ENCODE measurements at regions not wholly inside any gene's neighbourhood (a gene's known extent, or its start where the extent isn't known, plus 50 kb on each side); places are given as distances from the start of the nearest gene placed in this dataset.

DNA sequence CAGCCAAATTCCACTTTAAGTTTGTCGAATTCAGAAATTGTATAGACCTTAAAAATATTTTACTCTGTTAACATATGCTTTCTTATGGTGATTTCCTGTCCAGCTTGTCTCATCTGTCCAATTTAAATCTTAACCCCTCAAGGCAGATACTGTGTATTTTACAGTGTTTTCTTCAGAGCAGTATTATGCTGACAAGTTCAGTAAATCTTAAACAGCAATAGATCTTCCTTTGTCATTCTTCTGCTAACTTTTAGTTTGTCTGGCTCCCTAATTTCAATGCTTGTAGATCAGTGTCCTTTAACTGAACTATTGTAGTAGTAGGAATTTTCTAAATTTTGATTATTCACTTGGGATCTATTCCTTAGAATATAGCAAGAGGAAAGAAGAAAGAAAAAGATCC, 52.8 kb upstream of the MEIS1 start:
- no peak for DNase-seq

DNA sequence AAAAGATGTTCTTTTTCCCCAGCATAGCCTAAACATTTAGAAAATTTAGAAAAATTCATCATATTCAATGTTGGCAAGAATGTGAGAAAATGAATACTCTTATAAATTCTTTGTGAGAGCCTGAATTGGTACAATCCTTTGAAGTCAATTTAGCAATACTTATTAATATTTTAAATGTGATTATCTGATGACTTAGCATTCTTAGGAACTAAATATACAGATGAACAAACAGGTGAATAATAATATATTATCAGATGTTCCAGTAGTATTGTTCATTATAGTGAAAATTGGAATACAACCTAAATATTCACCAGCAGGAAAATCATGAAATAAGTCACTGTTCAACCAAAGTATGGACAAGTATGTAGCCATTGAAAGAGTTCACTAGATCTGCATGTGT, 55.5 kb upstream of the MEIS1 start:
- DNase-seq: no peak

DNA sequence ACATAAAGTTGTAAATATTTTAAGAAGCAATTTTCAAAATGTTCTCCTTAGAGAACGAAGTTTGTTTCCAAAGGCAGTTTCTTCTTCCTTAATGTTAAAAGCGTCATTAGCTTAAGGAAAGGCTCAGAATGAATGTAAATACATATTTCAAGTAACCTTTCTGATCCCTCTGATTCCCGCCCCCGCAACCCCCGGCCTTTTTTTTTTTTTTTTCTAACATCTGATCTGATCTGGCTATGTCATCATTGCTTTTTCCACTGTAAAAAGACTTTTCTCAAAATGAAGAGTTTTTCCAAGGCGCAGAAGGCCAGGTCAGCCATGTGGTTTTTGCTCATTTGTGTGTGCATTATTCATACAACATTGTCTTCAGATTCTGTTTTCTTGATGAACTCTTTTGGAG, 57.1 kb upstream of the MEIS1 start:
- no peak for DNase-seq

DNA sequence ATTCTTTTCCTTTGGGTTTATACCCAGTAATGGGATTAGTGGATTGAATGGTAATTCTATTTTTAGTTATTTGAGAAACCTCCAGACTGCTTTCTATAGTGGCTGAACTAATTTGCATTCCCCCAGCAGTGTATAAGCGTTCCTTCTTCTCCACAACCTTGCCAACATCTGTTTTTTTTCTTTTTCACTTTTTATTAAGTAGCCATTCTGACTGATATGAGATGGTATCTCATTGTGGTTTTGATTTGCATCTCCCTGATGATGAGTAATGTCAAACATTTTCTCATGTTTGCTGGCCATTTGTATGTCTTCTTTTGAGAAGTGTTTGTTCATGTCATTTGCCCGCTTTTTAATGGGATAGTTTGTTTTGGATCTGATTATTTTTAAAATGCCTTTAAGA, 64.1 kb upstream of the MEIS1 start:
- DNase-seq: no peak

DNA sequence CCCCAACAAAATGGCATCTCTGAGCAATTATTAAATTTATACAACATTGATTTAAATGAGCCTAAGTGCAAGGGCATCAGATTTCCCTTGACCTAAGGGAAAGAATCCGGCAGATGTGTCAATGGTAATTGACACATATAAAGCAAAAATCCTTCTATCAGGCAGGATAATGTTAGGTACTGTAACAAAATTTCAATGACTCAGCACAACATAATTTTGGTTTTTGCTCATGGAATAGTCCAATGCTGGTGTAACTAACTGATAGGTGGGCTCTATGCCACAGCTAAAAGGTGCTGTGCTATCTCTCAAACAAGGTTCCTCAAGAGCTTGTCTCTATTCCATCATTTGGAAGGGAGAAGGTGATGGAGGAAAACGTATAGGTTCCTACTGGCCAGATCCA, 68.3 kb upstream of the MEIS1 start:
- DNase-seq: no peak

DNA sequence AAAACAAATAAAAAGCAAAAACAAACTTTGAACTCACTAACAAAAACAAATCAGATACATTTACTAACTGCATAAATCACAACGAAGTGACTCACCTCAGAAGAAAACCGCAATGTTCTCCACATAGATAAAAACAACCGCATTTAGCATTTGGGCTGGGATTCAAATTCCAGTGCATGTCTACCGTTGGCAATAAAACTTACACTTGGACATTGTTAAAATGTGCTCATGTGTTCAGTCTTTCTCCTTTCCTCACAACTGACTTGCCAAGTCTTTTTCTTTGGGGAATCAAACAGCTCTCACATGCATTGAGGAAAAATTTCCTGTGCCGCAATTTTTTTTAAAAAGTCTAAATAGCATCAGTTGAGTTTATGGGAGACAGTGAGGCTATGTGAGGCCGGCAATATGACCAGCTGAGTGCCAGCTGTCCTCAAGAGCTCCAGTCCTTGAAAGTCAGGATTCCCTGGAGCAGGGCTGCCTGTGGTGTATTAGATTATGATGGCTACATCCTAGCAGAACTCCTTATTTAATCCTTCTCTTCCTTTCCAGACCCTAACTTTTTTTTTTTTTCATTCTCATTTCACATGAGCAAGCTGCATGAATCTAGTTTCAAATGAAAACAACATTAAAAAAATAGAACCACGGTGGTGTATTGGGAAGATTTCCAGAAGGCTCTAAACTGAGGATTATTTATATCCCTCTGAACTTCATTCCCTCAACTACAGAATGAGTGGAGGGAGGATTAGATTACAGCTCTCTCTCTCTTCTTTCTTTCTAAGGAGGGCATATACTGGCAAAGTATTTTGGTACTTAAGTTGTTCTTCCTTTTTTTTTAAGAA, 70.2 kb upstream of the MEIS1 start:
- no peak for DNase-seq

DNA sequence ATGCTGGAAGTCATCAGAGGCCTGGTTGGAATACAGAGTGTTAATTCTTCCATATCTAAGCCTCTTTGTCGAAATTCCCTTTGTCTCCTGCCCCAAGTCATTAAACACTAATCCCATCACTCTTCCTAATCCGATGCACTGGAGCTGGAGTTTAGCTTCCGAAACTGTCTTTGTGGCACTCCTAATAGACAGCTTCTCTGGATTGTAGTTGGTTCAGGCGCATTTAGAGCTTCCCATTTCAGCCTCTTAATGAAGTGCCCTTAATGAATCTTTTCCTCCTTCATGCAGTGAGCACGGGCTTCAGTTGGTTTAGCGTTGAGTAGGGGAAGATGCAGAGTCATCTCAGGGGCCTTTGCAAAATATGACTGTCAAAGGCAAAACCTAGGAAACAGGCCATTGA, 72.2 kb upstream of the MEIS1 start:
- no peak for DNase-seq

DNA sequence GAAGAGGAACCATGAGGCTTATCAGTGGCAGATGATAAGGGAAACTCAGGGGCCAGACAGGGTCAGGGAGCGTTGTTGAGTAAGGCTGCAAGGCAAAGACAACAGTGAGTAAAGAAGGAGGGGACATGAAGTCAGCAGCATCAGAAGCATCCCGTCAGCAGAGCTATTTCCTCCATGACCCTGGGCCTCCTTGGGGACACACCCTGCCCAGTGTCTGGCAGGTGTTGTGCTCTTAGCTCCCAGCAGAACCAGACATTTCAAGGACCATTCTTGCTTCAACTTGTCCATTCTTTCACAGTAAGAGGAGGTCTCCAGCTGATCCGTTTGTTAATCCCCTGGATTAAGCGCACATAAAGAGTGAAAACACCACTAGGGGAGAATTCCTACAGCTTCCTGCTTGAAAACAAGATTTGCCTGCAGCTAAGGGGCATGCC, 88.7 kb upstream of the MEIS1 start:
- DNase-seq: no peak

DNA sequence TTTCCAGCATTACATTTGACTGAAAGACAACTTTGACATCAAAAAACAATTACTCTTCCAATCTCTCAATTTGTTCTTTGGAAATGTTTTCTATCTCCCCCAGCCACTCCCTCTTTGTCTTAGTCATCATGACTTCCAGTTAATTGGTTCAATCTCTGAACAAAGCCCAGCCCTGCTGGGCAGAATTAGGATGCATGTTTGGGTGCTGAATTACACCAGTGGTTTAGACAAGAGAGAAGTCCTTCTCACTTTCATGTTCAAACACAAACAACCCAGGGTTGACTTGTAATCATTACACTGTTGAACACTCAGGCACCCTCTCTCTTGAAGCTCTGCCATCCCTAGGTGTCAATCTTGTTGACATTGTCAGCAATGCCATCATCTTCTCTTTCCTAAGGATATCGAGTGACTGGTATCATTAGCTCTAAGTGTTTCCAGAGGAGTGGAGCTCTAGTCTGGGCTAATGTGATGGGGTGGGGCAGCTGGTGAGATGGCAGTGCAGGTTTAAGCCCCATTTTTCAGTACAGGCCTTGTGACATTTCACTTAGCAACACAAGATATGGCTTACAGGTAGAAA, 90.8 kb upstream of the MEIS1 start:
- no peak for DNase-seq

DNA sequence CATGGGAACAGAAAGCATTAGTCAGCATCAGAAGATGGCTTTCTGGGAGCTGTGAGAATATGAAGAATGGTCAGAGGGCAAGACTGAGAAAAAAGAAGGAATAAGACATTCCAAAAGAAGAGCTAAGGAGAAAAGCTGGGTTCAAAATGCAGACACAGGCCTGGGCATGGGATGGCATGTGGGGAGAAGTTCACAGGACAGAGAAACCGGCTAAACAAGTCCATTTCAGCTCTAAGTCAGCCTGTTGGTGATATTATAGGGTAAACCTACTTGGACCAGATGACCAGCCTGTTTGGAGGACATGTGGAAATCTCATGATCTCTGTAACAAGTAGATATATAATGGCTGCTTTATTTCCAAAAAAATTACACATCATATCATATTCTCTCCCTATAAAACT, 91.7 kb upstream of the MEIS1 start:
- no peak for DNase-seq

DNA sequence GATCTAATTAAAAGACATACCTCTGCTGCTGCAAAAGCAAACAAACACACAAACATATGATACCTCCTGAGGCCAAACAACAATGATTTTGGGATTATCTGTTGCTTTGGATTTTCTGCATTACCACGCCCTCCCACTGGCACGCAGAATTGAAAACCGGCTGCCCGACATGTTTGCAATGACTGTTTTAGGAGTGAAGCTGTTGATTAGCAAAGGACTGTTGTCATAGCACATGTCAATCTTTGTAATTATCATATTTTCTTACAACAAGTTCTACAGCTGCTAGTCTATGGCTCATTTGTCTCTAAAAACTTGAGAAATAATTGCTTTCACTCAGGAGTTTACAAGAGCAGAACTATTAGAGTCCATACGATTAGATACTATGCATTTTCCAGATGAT, 94.4 kb upstream of the MEIS1 start:
- DNase-seq: no peak

DNA sequence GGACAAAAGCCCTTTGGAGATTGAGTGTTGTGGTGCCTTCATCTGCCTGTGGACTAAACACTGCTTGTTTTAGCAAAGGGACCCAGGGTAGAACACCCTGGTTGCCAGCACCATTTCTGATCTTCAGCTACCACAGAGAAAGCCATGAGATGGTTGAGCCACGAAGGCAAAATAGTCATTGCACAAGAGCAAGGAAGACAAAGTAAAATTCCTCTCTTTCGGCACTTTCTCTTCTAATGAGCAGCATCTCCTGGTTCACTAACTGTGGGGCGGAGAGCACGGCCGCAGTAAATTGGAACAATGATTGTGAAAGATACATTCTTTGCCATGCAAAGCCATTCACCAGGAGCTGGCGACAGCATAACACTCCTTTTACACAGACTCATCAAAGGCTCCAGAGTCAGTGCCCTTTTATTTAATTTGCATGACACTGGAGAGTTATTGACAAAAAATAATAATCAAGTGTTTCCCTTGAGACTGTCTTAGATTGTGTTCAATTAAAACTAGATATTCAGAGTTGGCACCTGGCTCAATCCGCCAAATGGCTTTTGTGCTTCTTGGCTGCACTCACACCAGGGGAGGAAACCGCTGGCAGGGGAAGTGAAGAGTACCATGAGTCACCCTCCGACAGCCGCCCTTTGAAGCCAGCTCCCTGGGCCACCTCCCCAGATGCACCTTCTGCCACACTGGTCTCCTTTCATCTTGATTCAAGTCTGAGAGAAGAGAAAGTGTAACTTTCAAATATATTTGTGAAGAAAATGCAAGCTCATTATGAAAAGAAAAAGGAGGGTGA, 100.5 kb upstream of the MEIS1 start:
- no peak for DNase-seq

DNA sequence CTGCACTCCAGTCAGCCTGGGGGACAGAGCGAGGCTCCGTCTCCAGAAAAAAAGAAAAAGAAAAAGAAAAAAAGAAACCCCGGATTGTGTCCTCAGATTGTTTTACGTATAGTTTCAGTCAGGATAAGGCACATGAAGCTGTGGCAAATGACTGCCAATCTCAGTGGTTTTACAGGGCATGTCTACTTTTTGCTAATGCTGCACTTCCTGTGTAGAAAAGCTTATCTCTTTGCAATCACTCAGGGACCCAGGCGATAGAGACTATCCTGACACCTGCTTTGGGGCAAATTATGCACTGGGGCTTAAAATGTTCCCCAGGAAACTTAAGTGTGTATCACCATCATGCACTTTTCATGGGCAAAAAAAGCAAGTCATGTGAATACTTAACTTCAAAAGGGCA, 103.7 kb upstream of the MEIS1 start:
- DNase-seq: no peak

DNA sequence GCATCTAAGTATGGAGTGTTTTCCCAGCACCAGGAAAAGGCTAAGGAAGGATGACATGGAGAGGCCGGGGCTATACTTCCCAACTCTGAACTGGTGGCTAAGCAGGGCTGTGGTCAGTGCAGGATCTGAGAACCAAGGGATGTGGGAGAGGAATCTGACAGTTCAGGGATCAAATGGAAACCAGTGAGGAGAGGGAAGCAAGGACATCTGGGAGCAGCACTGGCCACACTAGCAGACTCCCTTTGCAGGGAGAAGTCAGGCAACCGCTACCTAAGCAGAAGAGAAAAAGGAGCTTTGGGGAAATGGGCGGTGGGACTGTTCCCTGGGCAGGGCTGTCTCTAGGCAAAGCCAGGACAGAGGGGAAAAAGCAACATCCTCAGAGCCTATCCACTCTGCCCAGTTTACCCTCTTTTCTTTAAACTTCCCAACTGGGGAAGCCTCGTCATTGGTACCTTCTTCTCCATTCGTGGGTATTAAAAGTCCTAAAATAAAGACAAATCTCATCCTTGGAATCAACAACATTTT, 105.8 kb upstream of the MEIS1 start:
- DNase-seq: no peak

DNA sequence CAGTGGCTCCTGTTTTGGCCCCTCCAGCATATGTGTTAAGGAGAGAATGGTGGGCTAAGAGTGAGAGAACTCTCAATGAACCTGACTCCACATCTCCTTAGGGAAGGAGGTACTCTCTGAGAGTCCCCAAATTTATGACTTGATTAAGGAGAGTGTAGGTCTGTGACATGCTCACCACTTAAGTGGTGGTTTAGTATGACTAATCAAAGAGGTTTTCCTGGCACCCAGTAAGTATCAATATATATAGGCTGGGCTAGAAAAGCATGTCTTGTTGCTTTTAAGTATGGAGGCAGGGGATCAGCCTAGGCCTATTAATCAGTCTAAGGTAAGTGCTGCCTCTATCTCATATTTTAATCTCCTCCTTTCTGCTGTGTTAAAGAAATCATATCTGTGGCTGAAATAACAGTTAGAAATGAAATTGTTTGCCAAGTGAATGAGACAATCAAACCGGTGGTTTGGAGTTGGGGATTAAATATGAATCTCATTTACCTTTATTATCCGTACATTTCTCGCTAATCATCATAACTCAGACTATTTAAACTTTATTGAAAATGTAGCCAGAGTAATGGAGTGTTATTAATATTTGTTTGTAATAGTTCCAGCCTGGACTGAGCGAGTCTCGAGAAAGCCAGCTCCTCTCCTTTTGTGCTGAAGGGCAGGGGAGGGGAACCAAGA, 107.7 kb upstream of the MEIS1 start:
- DNase-seq: no peak

DNA sequence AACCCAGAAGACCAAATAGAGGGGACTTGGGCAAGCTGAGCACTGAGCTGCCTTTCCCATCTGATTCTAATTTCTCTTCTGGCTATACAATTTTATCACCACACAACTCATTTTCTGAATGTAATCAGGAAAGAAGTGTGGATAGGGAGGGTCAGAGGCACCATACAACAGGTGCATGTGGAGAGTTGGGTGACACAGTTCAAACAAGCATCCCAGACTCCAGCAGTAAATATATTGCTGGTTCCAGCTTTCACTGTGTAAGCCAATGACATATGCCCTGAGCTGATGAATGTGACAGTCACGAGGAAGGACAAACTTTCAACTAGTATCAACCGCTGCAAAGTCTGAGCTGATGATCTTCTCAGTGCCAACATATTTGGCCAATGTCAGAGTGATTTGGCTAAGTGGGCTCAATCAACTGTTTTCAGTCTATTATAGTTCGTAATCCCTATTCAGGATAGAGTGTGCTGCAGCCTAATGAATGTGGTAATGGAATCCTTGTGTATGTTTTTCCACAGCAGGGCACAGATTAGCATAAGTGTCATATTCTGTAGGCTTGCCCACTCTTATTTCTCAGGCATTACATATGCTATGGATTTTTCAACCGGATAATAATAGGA, 109.9 kb upstream of the MEIS1 start:
- no peak for DNase-seq

DNA sequence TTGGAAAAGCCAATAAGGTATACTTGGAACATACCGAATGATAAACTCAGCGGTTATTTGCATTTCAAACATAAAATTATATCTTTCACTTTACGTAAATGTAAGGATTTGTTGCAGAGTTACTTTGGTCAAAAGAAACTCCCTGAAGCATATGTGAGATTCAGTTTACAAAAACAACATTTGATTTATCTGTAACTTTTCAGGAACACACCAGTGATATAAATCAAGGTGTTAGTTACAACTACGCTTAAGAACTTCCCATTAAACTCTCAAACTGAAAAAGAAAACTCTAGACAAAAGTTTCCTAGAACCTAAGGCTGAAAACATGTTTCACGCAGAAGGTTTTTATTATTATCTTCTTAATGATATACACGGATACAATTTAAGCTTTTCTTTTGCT, 110.6 kb upstream of the MEIS1 start:
- DNase-seq: no peak

DNA sequence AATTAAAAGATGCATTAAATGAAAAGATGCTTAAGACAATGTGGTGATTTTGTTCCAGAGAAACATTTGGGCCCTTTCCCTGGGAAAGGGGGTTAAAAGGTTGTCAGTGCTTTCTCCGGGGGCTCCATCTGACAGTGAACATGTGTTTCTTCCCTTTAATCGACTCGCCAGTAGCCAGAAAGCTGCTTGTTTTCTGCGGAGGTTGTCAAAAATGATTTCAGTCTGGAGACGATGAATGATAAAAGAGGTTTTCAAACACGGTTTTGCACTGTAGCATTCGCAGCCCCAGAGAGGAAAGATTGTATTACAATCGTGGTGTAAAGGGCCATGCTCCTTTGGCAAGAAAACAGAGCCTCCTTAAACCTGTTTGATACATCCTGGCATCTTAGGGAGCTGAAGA, 111.5 kb upstream of the MEIS1 start:
- no peak for DNase-seq

DNA sequence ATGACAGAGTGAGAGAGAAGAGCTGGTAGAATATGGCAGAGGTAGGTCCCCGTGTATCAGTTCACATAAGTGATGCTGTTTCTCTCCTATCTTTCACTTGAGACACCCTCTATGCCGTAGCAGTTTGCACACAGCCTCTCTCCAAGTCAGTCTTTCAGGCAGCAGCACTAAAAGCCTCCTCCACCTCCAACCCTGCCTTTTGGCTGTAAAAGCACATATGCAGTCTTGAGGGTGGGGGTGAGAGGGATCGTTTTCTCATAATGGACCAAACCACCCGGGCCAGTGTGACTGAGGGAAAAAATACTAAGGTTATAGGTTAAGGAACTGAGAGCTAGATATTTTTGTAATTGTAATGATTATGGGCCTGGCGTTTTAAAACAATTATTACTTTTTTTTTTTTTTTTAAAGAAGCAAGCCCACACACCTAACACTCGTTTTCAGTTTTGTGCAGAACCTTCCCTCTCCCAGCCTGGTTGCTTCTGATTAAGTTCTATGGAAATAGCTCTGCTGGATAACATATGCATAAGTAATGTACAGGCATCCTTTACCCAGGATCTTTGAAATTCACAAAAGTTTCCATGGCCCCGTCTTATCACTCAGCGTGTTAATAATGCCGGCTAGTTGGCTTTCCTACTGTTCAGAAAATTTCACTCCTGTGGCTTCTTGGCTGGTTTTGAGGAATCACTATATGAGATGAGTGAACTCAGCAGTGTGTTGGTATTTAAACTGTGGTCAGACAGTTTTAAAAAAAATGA, 112.2 kb upstream of the MEIS1 start:
- no peak for DNase-seq

DNA sequence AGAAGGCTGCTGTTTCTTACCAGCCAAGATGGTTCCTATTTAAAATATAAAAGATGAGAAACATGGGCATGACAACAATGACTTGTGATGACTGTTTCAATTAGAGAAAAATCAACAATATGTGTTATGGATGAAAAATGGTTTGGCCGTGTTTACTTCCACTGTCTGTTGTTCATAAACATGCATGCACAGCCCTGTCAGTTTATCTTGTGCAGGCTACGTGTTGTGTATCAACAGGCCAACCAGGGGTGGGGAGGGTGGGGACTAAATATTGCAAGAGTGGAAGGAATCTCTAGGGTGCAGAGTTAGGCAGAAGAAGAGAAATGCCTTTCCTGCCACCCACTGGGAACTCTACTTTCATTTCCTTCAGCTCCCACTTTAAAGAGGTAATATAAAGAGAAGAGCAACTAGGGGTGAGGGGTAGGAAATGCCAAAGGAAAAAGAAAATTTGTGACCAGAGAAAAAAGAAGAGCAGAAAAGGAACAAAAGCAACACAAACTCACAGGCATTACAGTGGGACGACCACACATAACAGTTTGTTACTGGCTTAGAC, 116.8 kb upstream of the MEIS1 start:
- no peak for DNase-seq

DNA sequence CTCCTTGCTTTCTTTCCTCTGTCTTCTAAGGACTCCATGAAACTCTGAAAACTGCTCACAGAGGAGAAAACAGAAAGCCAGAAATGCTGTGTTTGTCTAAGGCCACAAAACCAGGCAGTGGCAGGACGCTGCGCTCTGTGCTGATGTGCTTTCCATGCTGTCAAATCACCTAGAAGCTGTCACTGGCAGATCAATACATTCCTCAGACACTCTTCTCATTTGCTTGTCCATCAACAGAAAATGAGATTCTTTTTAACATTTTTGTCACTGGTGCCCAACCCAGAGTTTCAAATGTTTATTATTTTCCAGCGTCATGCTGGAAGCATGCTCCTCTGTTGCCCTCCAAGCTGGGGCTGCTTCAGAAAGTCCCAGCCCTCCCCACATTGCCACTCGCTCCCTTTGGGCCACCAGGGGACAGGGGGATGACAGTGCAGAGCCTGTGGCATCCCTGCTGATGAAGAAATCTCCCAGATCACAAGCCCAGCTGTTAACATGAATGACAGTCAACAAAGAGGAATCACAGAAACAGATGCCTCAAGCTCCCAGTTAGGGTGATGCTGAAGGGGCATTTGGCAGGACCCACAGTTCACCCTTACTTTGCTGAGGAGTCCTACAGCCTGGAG, 117.5 kb upstream of the MEIS1 start:
- DNase-seq: no peak

Data from hematopoietic multipotent progenitor cell treated with erythropoietin and hydrocortisone succinate and interleukin-3 and kit ligand, for 8 days (in vitro differentiated cells).